Psoas muscle (tissue), 7 donors: ENCODE measurements at regions not wholly inside any gene's neighbourhood (a gene's known extent, or its start where the extent isn't known, plus 50 kb on each side); places are given as distances from the start of the nearest gene placed in this dataset.

Experiments used
- ATAC-seq, 4 donors: fragments of 200-7000 bp; cut with Tn5 transposase; one replicate each; pipeline ENCODE4 v1.9.1; 2020; ENCODE audit warnings: moderate library complexity in 3 of 4, mild to moderate bottlenecking in 2 of 4
- DNase-seq, 2 donors: peaks; one replicate each; pipeline ENCODE4 v3.0.0-alpha.2; 2020
- H3K27ac ChIP-seq: fragments of 200-600 bp; one replicate; pipeline ENCODE4 v1.8.0; 2022
- H3K27me3 ChIP-seq, 3 donors: fragments of 200-600 bp in 1 of 3; one replicate each; pipeline versions ENCODE4 v1.6.1 to v1.8.0; 2013 to 2022; ENCODE audit warnings: low read length in 2 of 3, mild to moderate bottlenecking in 2 of 3, moderate library complexity in 1 of 3; ENCODE audit not compliant: insufficient read depth in 3 of 3
- H3K36me3 ChIP-seq, 2 donors: fragments of 200-600 bp in 1 of 2; one replicate each; pipeline versions ENCODE4 v1.6.1 to v1.8.0; 2013 to 2022; ENCODE audit warnings: low read depth in 1 of 2, mild to moderate bottlenecking in 1 of 2, moderate library complexity in 1 of 2; ENCODE audit not compliant: insufficient read depth in 1 of 2
- H3K4me1 ChIP-seq: fragments of 200-600 bp; one replicate; pipeline ENCODE4 v1.8.0; 2022
- H3K4me3 ChIP-seq: fragments of 200-600 bp; one replicate; pipeline ENCODE4 v1.8.0; 2022; ENCODE audit warnings: mild to moderate bottlenecking
- H3K9me3 ChIP-seq: fragments of 200-600 bp; one replicate; pipeline ENCODE4 v1.8.0; 2022
- WGBS, 3 donors: extraction: QIAGEN DNeasy Blood & Tissue Kit; methylation state at CpG; one replicate each; pipeline versions ENCODE4 v1.1.6 to v1.1.7; 2013; 5-methylcytosine and 5-hydroxymethylcytosine counted together
- intact Hi-C, 2 donors: fragments of 100-400 bp; cut with DNase I; formaldehyde crosslinking; loops; one replicate each; pipeline versions ENCODE4 v1.11.0 to v1.14.2; 2022
- TF ChIP-seq, protein P1 (sequence below): fragments of 200-600 bp; IDR thresholded peaks from one replicate; pipeline ENCODE4 v1.8.0; 2022; ENCODE audit warnings: antibody characterized with exemption
- donor health status: healthy with polysubstance abuse.
- donor health status: DM: no; HTN: no; CAD: no; lungs with moderate emphysema.
- donor health status: Bipolar disorder and iron deficiency.
- donor health status: healthy.
- donor health status: DM: yes; HTN: yes; CAD: no.
- donor health status: DM: no; HTN: no; CAD: no.
- donor health status: DM: yes; HTN: yes; CAD: no.

DNA sequence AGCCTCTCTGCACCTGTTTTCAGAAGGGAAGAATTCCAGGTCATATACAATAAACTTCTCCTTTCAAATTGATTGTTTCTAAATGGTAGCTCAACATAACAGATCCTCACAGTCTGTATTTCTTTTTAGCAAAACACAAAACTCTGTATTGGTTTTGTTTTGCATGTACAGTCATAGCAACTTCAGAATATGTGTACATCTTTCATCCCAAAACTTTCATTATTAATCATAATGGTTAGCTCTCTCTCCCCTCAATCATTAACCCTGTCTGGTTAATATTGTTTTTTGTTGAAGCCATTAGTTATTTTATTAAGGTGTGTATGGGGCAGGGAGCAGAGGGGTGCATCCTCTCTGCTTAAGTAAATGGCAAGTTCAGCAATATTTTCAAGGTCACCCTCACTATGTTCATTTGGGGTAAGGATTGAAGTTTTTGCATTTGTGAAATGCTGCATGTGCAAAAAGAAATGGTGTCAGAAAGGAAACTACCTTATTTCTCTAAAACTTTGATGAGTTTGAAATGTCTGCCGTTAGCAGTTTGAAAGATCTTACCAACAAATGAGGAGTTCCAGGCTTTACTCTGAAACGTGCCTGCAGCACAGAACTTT is 136.8 kb upstream of the BTBD3 start:
- ATAC-seq (no peak), DNase-seq (no peak)
- TF ChIP-seq, protein P1, sequence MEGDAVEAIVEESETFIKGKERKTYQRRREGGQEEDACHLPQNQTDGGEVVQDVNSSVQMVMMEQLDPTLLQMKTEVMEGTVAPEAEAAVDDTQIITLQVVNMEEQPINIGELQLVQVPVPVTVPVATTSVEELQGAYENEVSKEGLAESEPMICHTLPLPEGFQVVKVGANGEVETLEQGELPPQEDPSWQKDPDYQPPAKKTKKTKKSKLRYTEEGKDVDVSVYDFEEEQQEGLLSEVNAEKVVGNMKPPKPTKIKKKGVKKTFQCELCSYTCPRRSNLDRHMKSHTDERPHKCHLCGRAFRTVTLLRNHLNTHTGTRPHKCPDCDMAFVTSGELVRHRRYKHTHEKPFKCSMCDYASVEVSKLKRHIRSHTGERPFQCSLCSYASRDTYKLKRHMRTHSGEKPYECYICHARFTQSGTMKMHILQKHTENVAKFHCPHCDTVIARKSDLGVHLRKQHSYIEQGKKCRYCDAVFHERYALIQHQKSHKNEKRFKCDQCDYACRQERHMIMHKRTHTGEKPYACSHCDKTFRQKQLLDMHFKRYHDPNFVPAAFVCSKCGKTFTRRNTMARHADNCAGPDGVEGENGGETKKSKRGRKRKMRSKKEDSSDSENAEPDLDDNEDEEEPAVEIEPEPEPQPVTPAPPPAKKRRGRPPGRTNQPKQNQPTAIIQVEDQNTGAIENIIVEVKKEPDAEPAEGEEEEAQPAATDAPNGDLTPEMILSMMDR = no peak
- no peaks in the 10 kb centered on the region for H3K9me3 ChIP-seq
- H3K27me3 ChIP-seq = peaks cover 0 to 3% (median 0%) of the 10 kb centered on the region in 3 donors
- H3K4me1 ChIP-seq = no peaks in the 10 kb centered on the region
- no peak overlapping the region for H3K4me3 ChIP-seq
- H3K36me3 ChIP-seq = no peaks in the 10 kb centered on the region
- H3K27ac ChIP-seq = no peak overlapping the region
- WGBS, 3 donors = 51 to 63% (median 56%) methylated on average over 2 of the region's 2 CpGs
- intact Hi-C loops = no loop called here

DNA sequence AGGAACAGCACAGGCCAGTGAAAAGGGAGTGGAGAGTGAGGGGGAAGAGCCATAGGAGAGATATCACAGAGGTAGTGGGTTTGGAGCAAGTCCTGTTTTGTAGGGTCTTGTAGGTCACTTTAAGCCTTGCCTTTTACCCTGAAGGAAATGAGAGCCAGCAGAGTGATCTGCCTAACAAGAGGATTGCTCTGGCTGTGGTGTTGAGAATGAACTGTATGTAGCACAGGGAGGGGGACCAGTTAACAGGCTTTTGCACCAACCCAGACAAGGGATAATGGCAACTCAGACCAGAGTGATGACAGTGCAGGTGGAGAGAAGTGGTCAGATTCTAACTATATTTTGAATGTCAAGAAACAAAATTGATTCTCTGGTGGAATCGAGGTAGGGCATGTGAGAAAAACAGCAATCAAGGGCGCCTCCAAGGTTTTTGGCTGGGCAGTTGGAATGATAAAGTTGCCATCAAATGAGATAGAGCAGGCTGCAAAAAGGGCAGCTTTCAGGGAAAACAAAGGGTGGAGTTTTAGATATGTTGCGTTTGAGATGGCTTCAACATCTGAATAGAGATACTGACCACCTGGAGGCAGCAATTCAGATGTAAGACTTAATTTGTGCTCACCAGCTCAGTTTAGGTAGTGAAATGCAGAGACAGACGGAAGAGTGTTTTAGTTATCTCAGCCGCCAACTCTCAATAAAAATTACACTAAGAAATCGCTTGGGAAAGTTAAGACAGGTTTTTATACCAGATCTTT is 134.4 kb upstream of the BTBD3 start:
- intact Hi-C loops = no loop called here
- Histone ChIP-seq H3K27ac (no peak overlapping the region), H3K27me3 (no peaks in the 10 kb centered on the region), H3K9me3 (no peaks in the 10 kb centered on the region), H3K4me1 (no peaks in the 10 kb centered on the region), H3K4me3 (no peak overlapping the region), H3K36me3 (no peaks in the 10 kb centered on the region)
- TF ChIP-seq, protein P1 = no peak
- ATAC-seq = no peak
- DNase-seq = no peak
- 79 to 82% (median 79%) methylated on average over 6 of the region's 6 CpGs for WGBS, 3 donors

DNA sequence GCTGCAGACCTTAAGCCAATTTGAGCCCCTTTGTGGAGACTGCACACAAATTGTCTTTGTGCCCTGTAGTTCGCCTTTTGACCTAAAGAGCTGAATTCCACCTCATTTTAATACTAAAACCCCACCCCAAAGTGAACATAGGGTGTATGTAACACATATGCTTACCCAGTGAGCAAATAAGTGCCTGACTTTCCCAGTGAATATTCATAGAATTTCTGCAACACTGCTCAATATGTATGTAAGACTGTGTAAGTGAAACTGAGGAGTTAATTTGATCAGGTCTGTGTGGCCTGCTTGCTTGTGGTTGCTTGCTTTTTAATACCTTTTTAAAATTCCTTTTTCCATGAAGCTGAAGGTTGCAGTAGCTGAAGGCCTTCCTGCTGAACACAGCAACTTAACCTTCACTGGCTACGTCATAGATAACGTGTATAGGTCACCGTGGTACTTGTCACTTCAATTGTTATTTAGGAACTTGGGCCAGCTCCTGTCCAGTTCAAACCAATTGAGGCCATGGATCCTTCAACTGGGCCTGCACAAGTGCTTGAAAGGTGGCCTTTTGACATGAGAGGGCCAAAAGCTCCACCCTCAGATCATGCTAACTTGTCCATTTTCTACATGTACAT is 131.7 kb upstream of the BTBD3 start:
- H3K27me3 ChIP-seq = no peaks in the 10 kb centered on the region
- H3K27ac ChIP-seq = no peak overlapping the region
- no peaks in the 10 kb centered on the region for H3K4me1 ChIP-seq
- no peaks in the 10 kb centered on the region for H3K9me3 ChIP-seq
- 78 to 82% (median 81%) methylated on average over 4 of the region's 4 CpGs for WGBS, 3 donors
- ATAC-seq = no peak
- H3K4me3 ChIP-seq = no peak overlapping the region
- DNase-seq = no peak
- intact Hi-C loops = no loop called here
- H3K36me3 ChIP-seq = no peaks in the 10 kb centered on the region
- TF ChIP-seq, protein P1 = no peak

DNA sequence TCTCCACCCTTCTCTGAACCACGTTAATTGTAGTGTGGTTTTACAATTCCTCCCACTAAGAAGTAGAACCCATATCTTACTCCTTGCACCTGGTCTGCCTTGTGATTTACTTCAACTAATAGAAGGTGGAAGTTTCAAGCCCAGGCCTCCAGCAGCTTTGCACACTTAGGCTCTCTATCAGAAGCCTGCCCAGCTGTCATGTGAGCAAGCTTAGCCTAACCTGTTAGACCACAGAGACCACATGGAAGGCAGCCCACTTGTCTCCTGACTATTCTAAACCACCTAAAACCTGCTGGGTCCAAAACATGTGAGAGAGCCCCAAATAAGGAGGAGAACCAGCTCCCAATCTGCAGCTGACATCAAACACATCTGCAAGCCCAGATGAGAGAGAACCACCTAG is 127.6 kb upstream of the BTBD3 start:
- H3K27me3 ChIP-seq = peaks cover 0 to 2% (median 0%) of the 10 kb centered on the region in 3 donors
- H3K9me3 ChIP-seq = no peaks in the 10 kb centered on the region
- WGBS, 3 donors = 76 to 90% (median 79%) methylated on average over 1 of the region's 1 CpG
- TF ChIP-seq, protein P1 = no peak
- intact Hi-C loops = no loop called here
- H3K27ac ChIP-seq = no peak overlapping the region
- no peaks in the 10 kb centered on the region for H3K36me3 ChIP-seq
- ATAC-seq (no peak), DNase-seq (no peak)
- H3K4me1 ChIP-seq = no peaks in the 10 kb centered on the region
- H3K4me3 ChIP-seq = no peak overlapping the region
